ENCODE measurements at regions not wholly inside any gene's neighbourhood (a gene's known extent, or its start where the extent isn't known, plus 50 kb on each side); places are given as distances from the start of the nearest gene placed in this dataset.

DNA sequence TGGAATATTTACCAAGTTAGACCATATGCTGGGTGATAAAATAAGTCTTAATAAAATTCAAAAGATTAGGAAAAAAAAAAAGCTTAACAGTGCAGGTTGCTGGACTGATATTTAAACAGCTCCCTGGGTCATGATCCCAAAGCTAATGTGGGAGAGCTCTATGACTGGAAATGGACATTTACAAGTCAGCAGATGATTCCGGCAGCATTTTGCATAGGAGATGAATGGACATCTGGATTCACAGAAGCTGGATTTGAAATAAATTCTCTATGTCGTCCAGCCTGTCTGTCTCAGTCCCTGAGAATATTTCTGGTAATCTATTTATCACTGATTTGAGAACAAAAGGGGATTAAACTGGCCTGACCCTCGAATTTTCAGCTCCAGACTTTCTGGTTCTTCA is 52.3 kb upstream of the KLHL25 start:
- DNase-seq = no peak

DNA sequence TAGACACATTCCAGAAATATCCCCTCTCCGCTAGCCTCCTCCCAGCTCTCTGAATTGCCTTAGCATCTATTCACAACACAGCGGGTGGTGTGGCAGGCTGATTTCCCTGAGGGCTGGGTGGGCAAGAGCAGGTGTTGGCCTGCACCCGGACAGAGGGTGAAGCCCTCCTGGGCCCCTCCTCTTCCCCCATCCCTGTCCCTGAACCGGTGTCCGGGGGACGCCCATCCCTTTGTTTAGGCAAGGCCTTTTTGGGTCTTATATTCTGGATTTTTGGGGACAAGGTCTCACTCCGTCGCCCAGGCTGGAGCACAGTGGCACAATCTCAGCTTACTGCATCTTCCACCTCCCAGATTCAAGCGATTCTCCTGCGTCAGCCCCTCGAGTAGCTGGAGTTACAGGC is 55.2 kb upstream of the KLHL25 start:
- DNase-seq = no peak

- no peak for DNase-seq
These were observed 58.2 kb upstream of the KLHL25 start for GRCh38 chr15:85852969-85853368.

GRCh38 chr15:85854345-85855097 is 59.8 kb upstream of the KLHL25 start:
- peak; percentile 59 for DNase-seq

DNA sequence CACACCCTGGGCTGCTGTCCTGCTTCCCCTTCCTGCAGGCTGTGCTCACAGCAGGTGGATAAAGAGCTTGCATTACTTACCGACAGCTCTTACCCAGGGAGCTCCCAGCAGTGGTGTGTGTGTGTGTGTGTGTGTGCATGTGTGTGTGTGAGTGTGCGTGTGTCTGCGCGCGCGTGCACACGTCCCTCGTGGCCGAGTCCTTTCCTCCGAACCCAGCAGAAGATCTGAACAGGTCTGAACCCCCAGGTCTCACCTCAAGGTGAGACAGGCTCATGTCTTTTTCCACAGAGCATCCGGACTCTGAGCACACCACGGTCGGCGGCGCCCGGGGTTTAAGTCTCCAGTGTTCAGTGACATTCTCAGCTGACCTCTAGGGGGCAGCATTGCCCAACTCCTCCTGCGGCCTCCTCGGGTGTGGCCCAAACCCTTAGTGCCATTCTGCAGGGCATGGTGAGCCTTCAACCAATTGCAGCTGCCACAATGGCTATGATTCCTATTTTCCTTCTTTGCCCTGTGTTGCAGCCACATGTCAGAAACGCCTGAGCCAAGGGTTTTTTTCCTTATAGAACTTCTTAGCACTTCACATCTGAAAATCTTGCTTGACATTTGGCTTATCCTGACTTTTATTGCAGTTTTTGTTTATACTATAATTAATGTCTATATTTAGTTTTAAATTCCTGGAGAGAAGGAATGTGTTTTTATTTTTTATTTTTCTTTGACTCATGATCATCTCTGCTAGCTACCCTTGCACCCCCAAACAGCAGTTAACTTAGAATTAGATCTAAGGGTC is 64.1 kb upstream of the KLHL25 start:
- peak; percentile 66 for DNase-seq

GRCh38 chr15:85859671-85860070 is 64.9 kb upstream of the KLHL25 start:
- no peak for DNase-seq

DNA sequence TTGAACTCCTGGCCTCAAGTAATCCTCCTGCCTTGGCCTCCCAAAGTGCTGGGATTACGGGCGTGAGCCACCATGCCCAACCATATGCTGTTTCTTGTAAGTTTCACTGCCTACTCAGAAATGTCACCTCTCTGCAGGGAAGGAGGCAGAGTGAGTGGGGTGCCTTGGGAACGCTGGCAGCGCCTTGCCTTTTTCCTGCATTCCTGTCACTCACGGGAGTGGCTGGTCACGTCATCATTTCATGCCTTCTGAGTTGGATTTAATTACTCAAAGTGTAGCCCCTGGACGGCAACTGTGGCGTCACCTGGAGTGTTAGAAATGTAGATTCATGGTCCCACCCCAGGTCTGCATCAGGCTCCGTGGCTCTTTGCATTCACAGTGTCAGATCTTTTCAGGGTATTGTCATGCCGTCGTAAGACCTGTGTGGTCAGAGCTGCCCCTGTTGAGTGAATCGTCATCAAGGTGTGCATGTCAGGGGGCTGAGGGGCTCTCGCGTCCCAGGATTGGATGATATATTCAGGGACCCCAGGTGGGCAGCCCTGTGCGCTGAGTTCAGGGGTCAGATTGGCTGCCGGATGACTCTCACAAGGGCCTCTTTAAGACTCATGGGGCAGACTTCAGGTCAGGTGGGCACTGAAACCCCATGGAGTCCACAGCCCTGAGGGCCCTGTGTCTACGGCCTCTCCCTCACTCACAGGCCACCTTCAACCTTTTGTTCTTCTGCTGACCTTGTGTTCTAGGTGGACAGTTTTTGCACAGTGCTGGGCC is 65.9 kb upstream of the KLHL25 start:
- DNase-seq = no peak

DNA sequence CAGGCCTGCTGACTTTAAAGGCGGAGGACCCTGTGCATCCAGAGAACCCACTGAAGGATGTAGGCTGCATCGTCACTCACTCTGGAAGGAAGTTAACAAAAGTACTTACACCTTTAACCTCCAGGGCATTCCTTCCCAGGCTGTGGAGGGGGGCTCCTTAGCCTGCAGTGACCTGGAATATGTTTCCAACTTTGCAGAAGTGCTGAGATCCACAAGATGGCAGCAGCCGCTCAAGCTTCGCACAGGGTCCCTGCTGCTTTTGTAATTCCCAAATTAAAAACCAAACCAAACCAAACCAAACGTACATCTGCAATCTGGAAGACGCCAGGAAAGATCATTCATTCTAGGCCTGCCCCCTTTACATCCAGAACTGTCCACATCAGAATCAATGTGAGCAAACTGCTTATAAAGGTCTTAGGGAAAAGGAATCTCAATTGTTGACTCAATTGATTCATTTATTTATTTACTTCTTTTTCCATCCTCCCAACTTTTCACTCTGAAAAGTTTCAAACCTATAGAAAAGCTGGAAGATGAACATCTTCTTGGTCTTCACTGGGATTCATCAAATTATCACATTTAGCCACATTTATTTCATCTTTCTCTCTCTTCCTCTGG is 70.5 kb upstream of the KLHL25 start:
- peak; percentile 3 for DNase-seq

GRCh38 chr15:85867250-85867649 is 72.5 kb upstream of the KLHL25 start:
- DNase-seq = no peak

GRCh38 chr15:85869124-85869523 is 74.4 kb upstream of the KLHL25 start:
- DNase-seq = no peak

DNA sequence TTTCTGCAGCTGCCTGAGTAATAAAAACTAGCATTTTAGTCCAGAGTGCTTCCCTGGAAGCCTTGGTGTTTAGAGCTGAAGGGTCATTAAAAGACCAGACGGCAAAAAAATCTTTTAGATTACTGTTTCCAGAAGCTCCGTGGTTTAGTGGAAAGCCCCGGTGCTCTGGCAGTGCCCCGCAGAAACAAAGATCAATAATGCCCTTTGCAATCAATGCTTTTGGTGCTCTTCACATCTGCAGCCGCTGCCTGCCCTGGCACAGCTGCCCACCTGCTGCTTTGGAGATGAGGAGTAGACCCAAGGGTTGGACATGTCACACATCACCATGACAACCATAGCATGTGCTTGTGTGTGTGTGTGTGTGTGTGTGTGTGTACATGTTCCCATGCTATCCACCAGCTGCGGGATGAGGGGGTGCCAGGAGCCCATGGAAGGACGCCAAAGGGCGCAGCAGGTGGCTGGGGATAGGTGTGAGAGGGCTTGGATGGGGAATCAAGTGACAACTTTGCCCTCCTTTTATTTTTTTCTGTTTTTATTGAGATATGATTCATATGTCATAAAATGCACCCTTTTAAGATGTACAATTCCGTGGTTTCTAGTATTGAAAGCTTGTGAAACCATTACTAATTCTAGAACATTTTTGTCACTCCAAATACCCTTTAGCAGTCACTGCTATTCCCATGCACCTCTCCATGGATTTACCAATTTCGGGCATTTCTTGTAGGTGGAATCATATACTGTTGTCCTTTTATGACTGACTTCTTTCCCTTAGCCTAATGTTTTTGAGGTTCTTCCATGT is 75.7 kb upstream of the KLHL25 start:
- DNase-seq = no peak

GRCh38 chr15:85871545-85871944 is 76.8 kb upstream of the KLHL25 start:
- no peak for DNase-seq

GRCh38 chr15:85872125-85872524 is 77.4 kb upstream of the KLHL25 start:
- no peak for DNase-seq

DNA sequence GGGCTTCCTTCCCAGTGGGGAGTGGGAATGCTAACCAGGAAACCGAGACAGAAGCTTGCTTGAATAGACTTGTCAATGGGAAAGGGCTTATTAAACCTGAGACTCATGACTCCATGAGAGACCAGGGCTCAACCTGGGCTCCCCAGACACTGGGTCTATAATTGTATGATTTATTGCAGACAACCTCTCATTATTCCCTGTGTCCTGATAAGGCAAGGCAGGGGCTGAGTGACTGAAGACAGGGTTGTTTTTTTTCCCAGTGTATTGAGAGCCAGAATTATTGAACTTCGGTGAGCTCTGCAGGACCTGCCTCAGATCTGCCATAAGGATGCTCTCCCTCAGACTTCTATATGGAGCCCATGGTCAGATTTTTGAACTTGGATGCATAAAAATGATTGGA is 79.5 kb upstream of the KLHL25 start:
- DNase-seq = no peak

GRCh38 chr15:85875756-85876155 is 81.0 kb upstream of the KLHL25 start:
- no peak for DNase-seq

DNA sequence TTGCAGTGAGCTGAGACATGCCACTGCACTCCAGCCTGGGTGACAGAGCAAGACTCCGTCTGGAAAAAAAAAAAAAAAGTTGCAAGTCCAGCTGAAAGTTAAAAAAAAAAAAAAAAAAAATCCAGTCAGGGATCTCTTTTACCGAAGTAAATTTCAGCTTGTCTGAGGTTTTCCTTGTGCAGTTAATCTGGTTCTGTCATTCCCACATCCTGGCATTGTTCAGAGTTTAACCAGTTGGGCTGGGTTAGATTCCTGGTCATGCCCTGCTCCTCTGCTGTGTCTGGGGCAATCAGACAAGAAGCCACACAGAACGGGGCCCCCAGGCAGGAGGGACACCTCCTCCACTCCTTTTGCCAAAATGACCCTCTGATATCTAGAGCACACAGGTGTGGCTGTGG is 84.1 kb upstream of the KLHL25 start:
- no peak for DNase-seq

- no peak for DNase-seq
These were observed 84.8 kb upstream of the KLHL25 start for GRCh38 chr15:85879334-85880163.

DNA sequence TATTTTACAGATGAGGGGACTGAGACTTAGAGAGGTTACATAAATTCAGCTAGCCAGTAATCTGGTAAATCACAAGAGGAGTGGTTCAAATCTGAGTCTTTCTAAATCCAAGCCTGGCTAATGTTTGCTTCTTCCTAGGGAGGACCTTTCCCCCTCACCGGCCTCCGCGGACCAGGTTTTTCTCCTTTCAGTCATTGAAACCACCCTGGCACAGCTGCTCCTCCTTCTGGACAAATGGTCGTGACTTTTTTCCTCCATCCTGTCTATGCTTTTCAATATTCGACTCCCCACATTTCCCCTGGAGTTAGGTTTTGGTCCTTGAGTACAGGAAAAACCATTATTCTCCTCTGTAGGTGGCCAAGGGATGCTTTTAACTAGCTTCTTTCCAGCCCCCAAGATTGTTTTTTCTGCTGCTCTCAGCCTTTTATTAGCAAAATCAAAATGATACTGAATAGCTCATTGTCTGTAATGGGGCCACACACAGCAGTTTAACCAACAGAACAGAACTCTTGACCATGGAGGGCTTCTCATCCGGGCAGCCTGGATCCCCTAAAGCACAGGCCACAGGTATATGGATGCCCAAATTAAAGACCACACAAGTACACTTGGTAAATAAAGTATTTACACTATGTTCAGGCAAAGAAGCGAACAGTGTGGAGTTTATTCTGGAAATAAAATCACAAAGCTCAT is 85.9 kb upstream of the KLHL25 start:
- no peak for DNase-seq

DNA sequence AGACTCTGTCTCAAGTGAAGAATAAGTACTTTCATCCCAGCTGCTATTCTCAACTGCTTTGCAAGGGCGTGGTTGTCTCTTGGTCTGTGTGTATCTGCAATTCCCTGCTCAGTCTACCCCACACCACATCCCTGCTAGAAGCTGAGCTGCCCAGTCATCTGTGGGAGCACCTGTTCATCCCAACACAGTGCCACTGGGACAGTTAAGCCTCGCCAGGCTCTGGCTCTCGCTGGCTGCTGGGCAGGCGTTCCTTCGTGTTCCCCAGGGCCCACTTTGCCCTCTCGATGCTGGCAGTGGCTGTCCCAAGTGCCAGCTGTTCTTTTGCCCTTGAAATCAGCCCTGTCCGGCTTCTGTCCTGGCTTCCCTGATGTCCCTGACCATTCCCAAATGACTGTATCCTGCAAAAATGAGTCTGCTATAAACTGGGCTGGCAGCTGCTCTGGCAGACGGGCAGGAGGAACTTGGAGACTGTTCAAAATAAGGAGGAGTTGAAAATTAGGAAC is 91.6 kb upstream of the KLHL25 start:
- no peak for DNase-seq

DNA sequence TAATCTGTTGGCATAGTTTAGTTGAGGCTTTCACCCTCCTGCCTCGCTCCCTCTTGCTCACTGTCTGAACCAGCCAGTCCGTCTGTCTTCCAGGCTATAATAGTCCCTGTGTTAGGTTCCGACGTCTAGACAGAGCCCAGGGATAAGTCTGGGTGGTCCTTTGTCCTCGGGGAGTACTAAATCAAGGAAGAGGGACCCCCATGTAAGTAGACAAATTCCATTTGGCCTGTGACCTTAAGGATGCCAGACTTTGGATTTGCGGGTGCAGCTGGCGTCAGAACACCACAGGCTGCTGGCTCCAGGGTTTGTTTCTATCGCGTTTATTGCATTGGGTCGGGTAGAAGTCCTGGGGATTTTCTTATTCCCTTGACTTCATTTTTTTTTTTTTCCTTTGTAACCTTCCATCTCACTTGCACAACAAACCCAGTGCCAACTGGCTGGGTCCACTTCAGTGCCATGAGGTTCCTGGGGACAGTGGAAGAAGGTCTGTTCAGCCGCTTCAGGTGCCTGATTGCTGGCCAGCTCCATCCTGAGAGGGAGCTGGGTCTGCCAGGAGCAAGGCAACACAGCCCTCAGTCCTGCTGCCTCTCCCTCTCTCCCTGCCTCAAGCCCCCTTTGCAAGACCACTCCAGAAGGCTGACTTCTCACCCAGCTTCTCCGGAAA is 95.4 kb upstream of the KLHL25 start:
- no peak for DNase-seq
